ENCODE measurements at regions not wholly inside any gene's neighbourhood (a gene's known extent, or its start where the extent isn't known, plus 50 kb on each side); places are given as distances from the start of the nearest gene placed in this dataset.

DNA sequence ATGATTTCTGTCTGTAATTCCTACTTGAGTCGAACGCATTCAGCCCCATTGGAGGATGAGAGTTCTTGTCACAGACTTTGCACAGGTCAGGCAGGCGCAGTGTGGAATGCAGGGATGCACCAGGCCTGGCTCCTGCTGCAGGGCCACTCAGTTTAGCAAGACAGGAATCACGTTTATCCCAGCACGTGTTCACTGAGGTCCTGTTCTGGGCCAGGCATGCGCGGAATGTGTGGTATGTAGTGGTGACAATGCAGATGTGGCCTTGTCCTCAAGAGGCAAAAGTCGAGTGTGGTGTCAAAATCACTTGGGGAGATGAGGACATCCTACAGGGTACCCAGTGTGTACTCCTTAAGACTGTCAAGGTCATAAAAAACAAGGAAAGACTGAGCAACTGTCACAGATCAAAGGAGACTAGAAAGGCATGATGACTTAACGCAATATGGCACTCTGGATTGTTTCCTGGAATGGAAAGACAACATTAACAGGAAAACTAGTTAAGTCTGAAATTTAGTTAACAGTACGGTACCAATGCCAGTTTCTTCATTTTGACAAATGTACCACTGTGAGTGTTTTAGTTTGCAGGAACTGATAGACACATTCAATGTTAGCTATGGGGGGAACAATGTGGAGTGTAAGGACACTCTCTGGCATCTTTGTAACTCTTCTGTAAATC, 121.5 kb upstream of the ADAMTS18 start (continued):
- TF ChIP-seq ZNF562 (CRISPR knock-in tag; IDR thresholded peaks at IDR 0.05; ENCODE audit: borderline replicate concordance): no peak
- TF ChIP-seq, protein P1, sequence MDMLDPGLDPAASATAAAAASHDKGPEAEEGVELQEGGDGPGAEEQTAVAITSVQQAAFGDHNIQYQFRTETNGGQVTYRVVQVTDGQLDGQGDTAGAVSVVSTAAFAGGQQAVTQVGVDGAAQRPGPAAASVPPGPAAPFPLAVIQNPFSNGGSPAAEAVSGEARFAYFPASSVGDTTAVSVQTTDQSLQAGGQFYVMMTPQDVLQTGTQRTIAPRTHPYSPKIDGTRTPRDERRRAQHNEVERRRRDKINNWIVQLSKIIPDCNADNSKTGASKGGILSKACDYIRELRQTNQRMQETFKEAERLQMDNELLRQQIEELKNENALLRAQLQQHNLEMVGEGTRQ (IDR thresholded peaks at IDR 0.05; ENCODE audit: low read depth, low read length): peak; percentile 73
- TF ChIP-seq, protein P1 (CRISPR knock-in tag; IDR thresholded peaks at IDR 0.05; ENCODE audit: borderline replicate concordance): no peak; the same call in 1 of the 2 replicates
- TF ChIP-seq ZNF512 (CRISPR knock-in tag; IDR thresholded peaks at IDR 0.05): no peak
- TF ChIP-seq ARNTL (CRISPR knock-in tag; IDR thresholded peaks at IDR 0.05): peak; percentile 69; the same call in 1 of the 2 replicates
- peak; percentile 88 for TF ChIP-seq POGK (CRISPR knock-in tag; conservative IDR thresholded peaks at IDR 0.05)

DNA sequence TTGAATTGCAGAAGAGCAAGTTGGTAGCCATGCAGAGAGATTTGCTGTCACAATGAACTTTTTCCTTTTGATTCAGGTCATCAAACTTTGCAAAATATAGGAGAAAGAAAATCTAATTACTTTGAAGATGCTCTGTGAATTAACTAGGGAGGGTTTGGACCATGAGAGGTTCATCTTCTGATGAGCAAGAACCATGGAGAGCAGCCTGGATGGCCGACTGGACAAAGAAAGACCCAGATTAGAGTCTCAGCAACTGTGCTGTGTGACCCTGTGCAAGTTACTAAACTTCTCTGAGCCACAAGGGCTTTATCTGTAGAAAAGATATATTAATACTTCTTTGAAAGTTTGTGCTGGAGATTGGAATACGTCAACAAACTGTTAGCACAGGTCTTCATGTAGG, 122.6 kb upstream of the ADAMTS18 start:
- intact Hi-C loops (cut with micrococcal nuclease; ENCODE audit: unreplicated experiment) (no loop called here), in situ Hi-C loops (cut with HindIII; ENCODE audit: extremely low pct_ligation_motif_present, low pct_unique_long_range_greater_than_20kb) (no loop called here)
- H3K4me3 ChIP-seq (replicated peaks in 1 of 3; ENCODE audit: insufficient read depth in 1 of 3, low read depth in 2 of 3, low read length in 3 of 3): no peak overlapping the region
- no peak overlapping the region for H2AFZ ChIP-seq (ENCODE audit: low read length)
- H3K9me3 ChIP-seq (ENCODE audit: low read length): no peaks in the 10 kb centered on the region
- ATAC-seq (no peak), FAIRE-seq (no peak), DNase-seq (ENCODE audit: low spot score) (no peak)
- ChIA-PET CTCF (ENCODE audit: low intra/inter-chr PET ratio, low total read pairs) (no interaction called here), POLR2A (no interaction called here)
- H3K27me3 ChIP-seq (ENCODE audit: control insufficient read depth in 1 of 2, insufficient read depth in 2 of 2, low read length in 2 of 2): no peaks in the 10 kb centered on the region
- H4K20me1 ChIP-seq (ENCODE audit: insufficient read depth, low read length): no peaks in the 10 kb centered on the region
- peaks cover 8% of the 10 kb centered on the region; the same call in 1 of the 2 replicates for H3K4me1 ChIP-seq (ENCODE audit: insufficient read depth, low read length)
- no peaks in the 10 kb centered on the region for H3K36me3 ChIP-seq (replicated peaks in 1 of 2; ENCODE audit: control insufficient read depth in 1 of 2, insufficient read depth in 2 of 2, low read length in 2 of 2)
- H3K27ac ChIP-seq (ENCODE audit: extremely low read length, insufficient read depth, low read length): no peak overlapping the region
- no peaks in the 10 kb centered on the region for H3K79me2 ChIP-seq (ENCODE audit: insufficient read depth, low read length)
- H3K9ac ChIP-seq (ENCODE audit: insufficient read depth, low read depth, low read length): no peak overlapping the region
- H3K4me2 ChIP-seq (ENCODE audit: low read depth, low read length): no peak overlapping the region
- no TSS peak for BruUV-seq (replicated peaks)
- 6% methylated on average over 2 of the region's 2 CpGs for WGBS (ENCODE audit: low lambda C conversion rate)
- TF ChIP-seq, protein P2, sequence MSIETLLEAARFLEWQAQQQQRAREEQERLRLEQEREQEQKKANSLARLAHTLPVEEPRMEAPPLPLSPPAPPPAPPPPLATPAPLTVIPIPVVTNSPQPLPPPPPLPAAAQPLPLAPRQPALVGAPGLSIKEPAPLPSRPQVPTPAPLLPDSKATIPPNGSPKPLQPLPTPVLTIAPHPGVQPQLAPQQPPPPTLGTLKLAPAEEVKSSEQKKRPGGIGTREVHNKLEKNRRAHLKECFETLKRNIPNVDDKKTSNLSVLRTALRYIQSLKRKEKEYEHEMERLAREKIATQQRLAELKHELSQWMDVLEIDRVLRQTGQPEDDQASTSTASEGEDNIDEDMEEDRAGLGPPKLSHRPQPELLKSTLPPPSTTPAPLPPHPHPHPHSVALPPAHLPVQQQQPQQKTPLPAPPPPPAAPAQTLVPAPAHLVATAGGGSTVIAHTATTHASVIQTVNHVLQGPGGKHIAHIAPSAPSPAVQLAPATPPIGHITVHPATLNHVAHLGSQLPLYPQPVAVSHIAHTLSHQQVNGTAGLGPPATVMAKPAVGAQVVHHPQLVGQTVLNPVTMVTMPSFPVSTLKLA (IDR thresholded peaks at IDR 0.05): no peak
- TF ChIP-seq HMG20B (CRISPR knock-in tag; conservative IDR thresholded peaks at IDR 0.05): no peak
- TF ChIP-seq RBAK (CRISPR knock-in tag; IDR thresholded peaks at IDR 0.05): no peak
- no peak for TF ChIP-seq STAT5B (CRISPR knock-in tag; IDR thresholded peaks at IDR 0.05)
- TF ChIP-seq, protein P3, sequence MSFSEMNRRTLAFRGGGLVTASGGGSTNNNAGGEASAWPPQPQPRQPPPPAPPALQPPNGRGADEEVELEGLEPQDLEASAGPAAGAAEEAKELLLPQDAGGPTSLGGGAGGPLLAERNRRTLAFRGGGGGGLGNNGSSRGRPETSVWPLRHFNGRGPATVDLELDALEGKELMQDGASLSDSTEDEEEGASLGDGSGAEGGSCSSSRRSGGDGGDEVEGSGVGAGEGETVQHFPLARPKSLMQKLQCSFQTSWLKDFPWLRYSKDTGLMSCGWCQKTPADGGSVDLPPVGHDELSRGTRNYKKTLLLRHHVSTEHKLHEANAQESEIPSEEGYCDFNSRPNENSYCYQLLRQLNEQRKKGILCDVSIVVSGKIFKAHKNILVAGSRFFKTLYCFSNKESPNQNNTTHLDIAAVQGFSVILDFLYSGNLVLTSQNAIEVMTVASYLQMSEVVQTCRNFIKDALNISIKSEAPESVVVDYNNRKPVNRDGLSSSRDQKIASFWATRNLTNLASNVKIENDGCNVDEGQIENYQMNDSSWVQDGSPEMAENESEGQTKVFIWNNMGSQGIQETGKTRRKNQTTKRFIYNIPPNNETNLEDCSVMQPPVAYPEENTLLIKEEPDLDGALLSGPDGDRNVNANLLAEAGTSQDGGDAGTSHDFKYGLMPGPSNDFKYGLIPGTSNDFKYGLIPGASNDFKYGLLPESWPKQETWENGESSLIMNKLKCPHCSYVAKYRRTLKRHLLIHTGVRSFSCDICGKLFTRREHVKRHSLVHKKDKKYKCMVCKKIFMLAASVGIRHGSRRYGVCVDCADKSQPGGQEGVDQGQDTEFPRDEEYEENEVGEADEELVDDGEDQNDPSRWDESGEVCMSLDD (CRISPR knock-in tag; IDR thresholded peaks at IDR 0.05; ENCODE audit: borderline replicate concordance): no peak

All from HepG2 (cell line).